Activated T-helper 2 cell treated with anti-CD3 and anti-CD28 coated beads, Interferon-gamma antibody, Interleukin-2, Interleukin-4, amounts not matched to agents 10 μg/mL and 5 μg/mL and 100 μg/mL, durations not matched to agents 14 hours and 24 hours and 36 hours (primary cell): ENCODE measurements at regions not wholly inside any gene's neighbourhood (a gene's known extent, or its start where the extent isn't known, plus 50 kb on each side); places are given as distances from the start of the nearest gene placed in this dataset.

Source experiments
- DNase-seq: peaks from one replicate; pipeline ENCODE4 v3.0.0; 2021; ENCODE audit warnings: low spot score
- H3K27ac Mint-ChIP-seq: one replicate; pipeline ENCODE4 v1.8.0; 2021; ENCODE audit warnings: mixed read lengths
- H3K27me3 Mint-ChIP-seq: one replicate; pipeline ENCODE4 v1.8.0; 2021; ENCODE audit warnings: low read depth, mixed read lengths
- H3K36me3 Mint-ChIP-seq: one replicate; pipeline ENCODE4 v1.8.0; 2021; ENCODE audit warnings: low read depth, mixed read lengths
- H3K4me1 Mint-ChIP-seq: one replicate; pipeline ENCODE4 v1.8.0; 2021; ENCODE audit warnings: low read depth, mixed read lengths
- H3K4me3 Mint-ChIP-seq: one replicate; pipeline ENCODE4 v1.8.0; 2021; ENCODE audit warnings: low read depth, mild to moderate bottlenecking, moderate library complexity, mixed read lengths
- H3K9me3 Mint-ChIP-seq: one replicate; pipeline ENCODE4 v1.8.0; 2021; ENCODE audit warnings: mixed read lengths
- intact Hi-C: fragments of 100-400 bp; cut with micrococcal nuclease; formaldehyde crosslinking; loops from one replicate; pipeline ENCODE4 v1.15.1; 2023

DNA sequence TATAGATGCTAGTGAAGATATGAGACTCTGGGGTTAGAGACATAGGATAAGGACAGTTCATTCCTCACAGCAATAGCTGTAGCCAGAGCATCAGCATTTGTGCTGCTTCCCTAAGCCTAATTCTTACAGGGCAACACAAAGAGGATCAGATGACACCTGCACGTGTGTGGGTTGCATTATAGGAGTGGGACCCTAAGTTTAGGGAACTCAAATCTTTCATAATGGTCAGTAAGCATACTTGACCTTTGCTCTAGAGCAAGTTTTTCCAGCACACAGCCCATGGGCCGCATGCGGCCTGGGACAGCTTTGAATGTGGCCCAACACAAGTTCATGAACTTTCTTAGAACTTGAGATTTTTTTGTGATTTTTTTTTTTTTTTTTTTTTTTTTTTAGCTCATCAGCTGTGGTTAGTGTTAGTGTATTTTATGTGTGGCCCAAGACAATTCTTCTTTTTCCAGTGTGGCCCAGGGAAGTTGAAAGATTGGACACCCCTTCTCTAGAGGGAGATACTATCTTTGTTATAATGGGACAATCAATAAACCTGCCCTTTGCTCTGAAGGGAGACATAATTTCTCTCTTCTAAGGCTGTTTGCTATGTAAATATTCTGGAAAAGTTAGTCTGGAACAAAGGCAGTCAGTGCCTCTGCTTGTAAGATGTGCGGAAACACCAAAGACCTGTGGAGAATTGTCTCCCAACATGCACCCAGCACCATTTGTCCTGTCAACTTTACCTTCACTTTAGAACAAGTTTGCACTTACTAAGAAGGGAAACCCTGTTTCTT is 650.2 kb downstream of the ZNF674 start:
- no peak overlapping the region for H3K27ac Mint-ChIP-seq
- no peak overlapping the region for H3K4me3 Mint-ChIP-seq
- peaks cover 3% of the 10 kb centered on the region for H3K4me1 Mint-ChIP-seq
- H3K36me3 Mint-ChIP-seq = no peaks in the 10 kb centered on the region
- H3K9me3 Mint-ChIP-seq = no peaks in the 10 kb centered on the region
- intact Hi-C loops = no loop called here
- H3K27me3 Mint-ChIP-seq = peaks cover 2% of the 10 kb centered on the region
- no peak for DNase-seq

DNA sequence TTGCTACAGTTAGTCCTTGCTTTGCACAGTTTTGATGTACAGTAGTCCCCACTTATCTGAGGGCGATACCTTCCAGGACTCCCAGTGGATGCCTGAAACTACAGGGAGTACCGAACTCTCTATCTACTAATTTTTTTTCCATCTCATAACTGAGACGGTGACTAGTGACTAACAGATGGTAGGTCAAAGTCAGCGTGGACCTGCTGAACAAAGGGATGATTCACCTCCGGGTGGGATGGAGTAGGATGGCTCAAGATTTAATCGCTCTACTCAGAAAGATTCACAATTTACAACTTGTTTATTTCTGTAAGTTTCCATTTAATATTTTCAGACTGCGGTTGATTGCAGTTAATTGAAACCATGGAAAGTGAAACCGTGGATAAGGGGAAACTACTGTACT is 655.8 kb downstream of the ZNF674 start:
- H3K27me3 Mint-ChIP-seq = no peaks in the 10 kb centered on the region
- peaks cover 8% of the 10 kb centered on the region for H3K4me1 Mint-ChIP-seq
- no peak overlapping the region for H3K4me3 Mint-ChIP-seq
- no peak for DNase-seq
- no peaks in the 10 kb centered on the region for H3K36me3 Mint-ChIP-seq
- peak overlapping the region; percentile 59 for H3K27ac Mint-ChIP-seq
- H3K9me3 Mint-ChIP-seq = no peaks in the 10 kb centered on the region
- intact Hi-C loops = no loop called here

DNA sequence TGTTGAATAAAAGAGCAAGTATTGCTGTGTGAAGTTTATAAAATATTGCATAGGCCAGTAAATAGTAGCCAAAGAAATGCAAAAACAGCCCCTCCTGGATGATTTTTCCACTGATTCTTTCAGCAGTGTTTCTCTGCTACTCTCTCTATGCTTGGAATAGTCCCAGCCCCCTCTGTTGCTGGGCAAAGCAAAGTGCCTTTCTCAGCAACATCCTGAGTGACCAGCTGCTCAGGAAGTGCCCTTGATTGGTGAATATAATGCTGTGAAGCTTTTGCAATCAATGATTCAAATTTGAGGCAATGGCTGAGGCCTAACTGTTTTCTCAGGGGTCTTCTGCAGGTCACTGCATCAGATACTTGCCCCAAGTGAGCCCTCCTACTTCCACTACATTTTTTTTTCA is 656.7 kb downstream of the ZNF674 start:
- H3K27ac Mint-ChIP-seq = no peak overlapping the region
- H3K27me3 Mint-ChIP-seq = no peaks in the 10 kb centered on the region
- H3K36me3 Mint-ChIP-seq = no peaks in the 10 kb centered on the region
- H3K4me3 Mint-ChIP-seq = no peak overlapping the region
- intact Hi-C loops = no loop called here
- DNase-seq = no peak
- peaks cover 6% of the 10 kb centered on the region for H3K4me1 Mint-ChIP-seq
- H3K9me3 Mint-ChIP-seq = no peaks in the 10 kb centered on the region

DNA sequence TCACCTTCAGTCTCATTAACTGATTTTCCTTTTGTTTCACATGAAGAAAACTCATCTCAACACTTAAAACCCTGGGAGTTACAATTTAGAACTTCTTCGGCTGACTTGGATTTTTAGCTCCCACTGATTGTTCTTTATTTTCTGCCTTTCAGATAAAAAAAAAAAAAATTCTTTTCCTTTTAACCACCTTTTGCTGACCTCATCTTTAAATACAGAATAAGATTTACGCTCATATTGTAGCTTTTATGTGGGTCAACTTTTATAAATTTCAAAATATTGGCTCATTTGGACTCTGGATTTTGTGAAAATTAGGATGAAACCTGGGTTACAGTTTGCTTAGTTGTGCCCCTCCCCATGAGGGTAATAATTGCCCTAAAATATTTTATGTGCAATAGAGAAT is 659.3 kb downstream of the ZNF674 start:
- no peaks in the 10 kb centered on the region for H3K27me3 Mint-ChIP-seq

DNA sequence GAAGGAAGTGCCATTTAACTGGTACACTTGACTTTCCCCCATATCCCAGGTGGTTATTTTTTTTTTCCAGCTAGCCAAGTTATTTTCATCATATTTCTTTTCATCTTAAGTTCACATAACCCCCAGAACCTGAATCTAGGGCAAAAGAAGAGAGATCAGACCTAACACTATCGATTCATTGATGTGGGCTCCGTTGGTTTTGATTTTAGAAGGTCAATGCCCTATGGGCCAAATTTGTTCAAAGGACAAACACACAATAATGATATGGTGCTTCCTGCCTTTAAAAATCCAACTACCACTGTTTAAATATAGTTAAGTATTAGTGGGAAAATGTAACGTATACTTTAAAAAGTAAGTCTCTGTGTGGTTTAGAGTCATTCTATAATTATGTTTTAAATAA is 665.7 kb downstream of the ZNF674 start:
- intact Hi-C loops = no loop called here
- H3K4me3 Mint-ChIP-seq = no peak overlapping the region

More for the DNA sequence above, 659.3 kb downstream of the ZNF674 start:
- intact Hi-C loops = no loop called here
- no peak overlapping the region for H3K4me3 Mint-ChIP-seq
- H3K9me3 Mint-ChIP-seq = no peaks in the 10 kb centered on the region
- DNase-seq = no peak
- no peak overlapping the region for H3K27ac Mint-ChIP-seq
- peaks cover 13% of the 10 kb centered on the region for H3K4me1 Mint-ChIP-seq
- no peaks in the 10 kb centered on the region for H3K36me3 Mint-ChIP-seq

DNA sequence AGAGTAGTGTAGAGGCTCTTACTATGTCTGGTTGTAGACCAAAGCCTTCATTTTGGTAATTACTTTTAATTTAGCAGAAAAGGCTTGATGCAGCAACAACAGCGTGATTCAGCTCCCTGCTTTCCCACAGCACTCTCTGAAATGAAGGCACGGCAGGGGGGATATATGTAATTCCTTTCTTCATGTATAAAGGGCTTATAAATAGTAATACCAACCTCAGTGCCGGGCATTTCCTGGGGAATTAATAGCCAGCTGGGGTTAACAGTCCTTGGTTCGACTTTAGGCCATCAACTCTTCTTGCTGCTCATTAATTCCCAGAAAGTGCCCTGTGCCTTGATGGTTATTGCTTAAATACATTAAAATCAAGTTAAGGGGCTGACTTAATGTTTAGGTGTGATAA is 669.0 kb downstream of the ZNF674 start:
- no peaks in the 10 kb centered on the region for H3K9me3 Mint-ChIP-seq

More for the DNA sequence above, 665.7 kb downstream of the ZNF674 start:
- Mint-ChIP-seq H3K4me1 (peaks cover 8% of the 10 kb centered on the region), H3K27ac (no peak overlapping the region), H3K9me3 (no peaks in the 10 kb centered on the region), H3K36me3 (no peaks in the 10 kb centered on the region), H3K27me3 (no peaks in the 10 kb centered on the region)
- DNase-seq = no peak

DNA sequence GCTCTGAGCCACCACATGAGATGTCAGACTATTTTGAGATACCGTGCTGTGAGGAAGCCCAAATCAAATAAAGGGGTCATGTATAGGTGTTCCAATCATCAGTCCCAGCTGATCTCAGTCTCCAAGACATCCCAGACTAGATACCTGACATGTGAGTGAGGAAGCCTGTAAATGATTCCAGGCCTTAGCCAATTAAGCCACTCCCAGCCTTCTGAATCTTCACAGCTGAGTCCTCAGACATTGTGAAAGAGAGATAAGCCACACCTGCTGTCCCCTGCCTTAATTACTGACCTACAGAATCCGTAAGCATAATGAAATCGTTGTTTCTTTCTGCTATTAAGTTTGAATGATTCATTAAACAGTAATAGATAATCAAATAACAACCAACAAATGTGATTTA is 671.4 kb downstream of the ZNF674 start:
- Mint-ChIP-seq H3K36me3 (no peaks in the 10 kb centered on the region), H3K9me3 (no peaks in the 10 kb centered on the region), H3K27me3 (no peaks in the 10 kb centered on the region), H3K4me3 (no peak overlapping the region), H3K4me1 (peaks cover 9% of the 10 kb centered on the region), H3K27ac (no peak overlapping the region)
- intact Hi-C loops = no loop called here
- no peak for DNase-seq

More for the DNA sequence above, 669.0 kb downstream of the ZNF674 start:
- H3K27me3 Mint-ChIP-seq = no peaks in the 10 kb centered on the region
- H3K4me1 Mint-ChIP-seq = peaks cover 9% of the 10 kb centered on the region
- DNase-seq = no peak
- no peaks in the 10 kb centered on the region for H3K36me3 Mint-ChIP-seq
- no peak overlapping the region for H3K4me3 Mint-ChIP-seq
- no peak overlapping the region for H3K27ac Mint-ChIP-seq
- intact Hi-C loops = no loop called here

DNA sequence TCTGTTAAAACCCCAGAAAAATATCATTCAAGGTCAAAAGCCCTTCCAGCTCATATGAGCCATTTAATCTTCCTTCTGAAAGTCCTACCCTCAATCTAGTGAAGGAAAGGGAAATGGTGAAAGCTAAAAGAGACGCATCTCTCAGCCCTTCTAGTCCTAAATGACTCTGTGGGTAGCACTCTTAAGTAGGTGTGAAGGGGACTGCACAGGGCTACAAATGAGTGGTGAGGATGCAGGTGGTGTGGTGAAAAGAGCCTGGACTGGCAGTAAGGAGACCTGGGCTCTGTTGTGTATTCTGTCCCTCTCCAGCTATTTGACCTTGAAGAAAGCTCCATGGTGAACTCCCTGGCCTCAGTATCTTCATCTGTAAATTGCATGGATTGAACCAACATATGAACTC is 671.8 kb upstream of the DIPK2B start:
- Mint-ChIP-seq H3K4me1 (peaks cover 12% of the 10 kb centered on the region), H3K9me3 (no peaks in the 10 kb centered on the region), H3K27ac (no peak overlapping the region), H3K4me3 (no peak overlapping the region), H3K36me3 (no peaks in the 10 kb centered on the region), H3K27me3 (no peaks in the 10 kb centered on the region)
- no peak for DNase-seq
- intact Hi-C loops = no loop called here

DNA sequence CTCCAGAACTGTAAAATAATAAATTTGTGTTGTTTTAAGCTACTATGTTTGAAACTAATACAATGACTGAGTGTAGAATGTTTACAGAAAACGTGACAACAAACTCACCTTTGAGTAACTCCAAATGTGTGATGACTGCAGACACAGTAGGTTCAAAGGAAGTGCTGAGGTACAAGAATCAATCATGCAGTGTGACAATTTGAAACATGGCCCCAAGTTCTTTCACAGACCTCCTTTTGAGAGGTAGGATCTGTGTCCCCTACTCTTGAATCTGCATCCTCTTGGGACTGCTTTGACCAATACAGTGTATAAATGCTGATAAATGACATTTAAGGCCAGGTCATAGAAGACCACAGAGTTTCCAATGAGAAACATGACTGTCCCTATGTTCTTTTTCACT is 667.7 kb upstream of the DIPK2B start:
- Mint-ChIP-seq H3K36me3 (no peaks in the 10 kb centered on the region), H3K9me3 (no peaks in the 10 kb centered on the region), H3K27ac (no peak overlapping the region), H3K27me3 (no peaks in the 10 kb centered on the region), H3K4me3 (no peak overlapping the region), H3K4me1 (peaks cover 12% of the 10 kb centered on the region)
- intact Hi-C loops = no loop called here
- no peak for DNase-seq

DNA sequence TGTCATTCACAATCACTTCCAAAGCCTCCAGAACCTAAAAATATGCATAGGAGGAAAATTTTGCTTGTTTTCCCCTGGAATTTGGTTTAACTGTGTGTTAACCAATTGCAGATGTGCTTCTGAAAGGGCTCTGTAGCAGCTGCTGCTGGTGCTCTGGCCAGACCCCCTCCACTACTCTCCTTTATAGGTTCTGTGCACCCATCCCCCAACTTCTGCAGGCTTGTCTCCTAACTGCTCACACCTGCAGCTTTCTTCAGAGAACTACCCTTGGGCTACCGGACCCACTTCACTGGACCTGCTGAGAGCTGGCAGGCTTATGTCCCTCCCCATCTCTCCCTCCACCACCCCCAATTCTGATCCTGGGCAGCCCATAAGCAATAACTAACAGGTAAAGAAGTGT is 662.1 kb upstream of the DIPK2B start:
- peaks cover under 1% of the 10 kb centered on the region for H3K4me1 Mint-ChIP-seq
- intact Hi-C loops = no loop called here
- no peak for DNase-seq
- H3K36me3 Mint-ChIP-seq = no peaks in the 10 kb centered on the region
- H3K27ac Mint-ChIP-seq = no peak overlapping the region
- H3K27me3 Mint-ChIP-seq = no peaks in the 10 kb centered on the region
- no peaks in the 10 kb centered on the region for H3K9me3 Mint-ChIP-seq
- H3K4me3 Mint-ChIP-seq = no peak overlapping the region

DNA sequence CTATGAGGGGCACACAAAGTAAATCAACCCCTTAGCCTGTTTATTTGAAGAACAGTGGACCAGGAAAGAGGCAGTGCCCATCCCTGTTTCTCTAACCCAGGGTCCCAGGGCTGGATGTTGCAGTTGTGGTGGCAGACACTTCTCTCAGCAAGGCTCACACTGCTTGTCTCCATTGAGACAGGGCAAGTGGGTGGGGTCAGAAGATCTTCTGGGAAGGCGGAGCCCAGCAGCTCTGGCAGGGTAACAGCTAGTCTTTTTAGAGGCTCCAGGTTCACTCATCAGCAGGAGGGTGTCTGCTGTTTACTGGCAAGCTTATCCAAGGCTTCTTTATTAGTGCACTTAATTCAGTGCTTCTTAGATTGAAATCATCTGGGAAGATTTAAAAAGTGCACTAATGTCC is 659.8 kb upstream of the DIPK2B start:
- H3K27me3 Mint-ChIP-seq = no peaks in the 10 kb centered on the region
- H3K4me3 Mint-ChIP-seq = no peak overlapping the region
- H3K36me3 Mint-ChIP-seq = no peaks in the 10 kb centered on the region
- no peak for DNase-seq
- no peaks in the 10 kb centered on the region for H3K9me3 Mint-ChIP-seq
- no peaks in the 10 kb centered on the region for H3K4me1 Mint-ChIP-seq
- intact Hi-C loops = no loop called here
- H3K27ac Mint-ChIP-seq = no peak overlapping the region

DNA sequence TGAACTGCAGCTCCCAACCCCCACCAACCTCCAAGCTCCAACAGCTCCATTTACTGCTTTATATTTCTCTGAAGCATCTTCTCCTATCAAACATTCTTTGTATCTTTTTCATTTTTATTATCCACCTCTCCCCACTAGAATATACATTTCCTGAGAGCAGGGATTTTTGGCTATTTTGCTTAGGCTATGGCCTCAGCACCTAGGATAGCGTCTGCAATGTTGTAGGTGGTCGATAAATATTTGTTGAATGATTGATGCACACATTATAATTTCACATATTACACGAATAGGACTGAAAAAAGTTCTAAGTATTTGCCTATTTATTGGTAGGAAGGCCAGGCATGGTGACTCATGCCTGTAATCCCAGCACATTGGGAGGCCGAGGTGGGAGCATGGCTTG is 658.7 kb upstream of the DIPK2B start:
- DNase-seq = no peak
- intact Hi-C loops = loop anchor here (10.0 kb wide), 1 partner anchor 345 kb away; no protein-coding TSS in a partner anchor
- Mint-ChIP-seq H3K4me1 (peaks cover 5% of the 10 kb centered on the region), H3K27ac (no peak overlapping the region), H3K4me3 (no peak overlapping the region), H3K9me3 (no peaks in the 10 kb centered on the region), H3K36me3 (no peaks in the 10 kb centered on the region), H3K27me3 (no peaks in the 10 kb centered on the region)

DNA sequence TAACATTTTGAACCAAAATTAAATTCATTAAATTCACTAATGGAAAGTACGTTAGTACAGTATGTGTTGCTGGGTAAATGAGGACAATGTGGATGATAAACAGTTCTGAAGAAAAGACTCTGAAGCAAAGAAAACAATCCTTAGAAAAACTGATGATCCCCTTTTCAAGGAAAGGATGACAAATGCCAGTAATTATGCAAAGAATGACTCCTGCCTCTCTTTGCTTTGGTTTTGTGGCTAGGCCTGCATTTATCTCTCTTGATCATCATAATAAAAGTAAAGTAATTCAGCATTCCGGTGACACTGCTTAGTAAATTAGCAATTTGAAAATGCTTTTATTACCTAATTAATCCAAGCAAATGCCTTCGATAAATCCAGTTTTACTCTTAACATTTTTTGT is 652.2 kb upstream of the DIPK2B start:
- Mint-ChIP-seq H3K4me3 (peak overlapping the region; percentile 66), H3K4me1 (peaks cover 30% of the 10 kb centered on the region), H3K27ac (peak overlapping the region; percentile 87)

More for the DNA sequence above, 652.2 kb upstream of the DIPK2B start:
- no peaks in the 10 kb centered on the region for H3K9me3 Mint-ChIP-seq
- no peaks in the 10 kb centered on the region for H3K27me3 Mint-ChIP-seq
- no peak for DNase-seq
- H3K36me3 Mint-ChIP-seq = peaks cover 26% of the 10 kb centered on the region
- intact Hi-C loops = loop anchor here (1.0 to 10.0 kb wide), 3 partner anchors 46 to 352 kb away; no protein-coding TSS in a partner anchor
